Suprapubic skin (tissue), 4 donors: ENCODE measurements at regions not wholly inside any gene's neighbourhood (a gene's known extent, or its start where the extent isn't known, plus 50 kb on each side); places are given as distances from the start of the nearest gene placed in this dataset.

Experiments
- EP300 ChIP-seq: sonication (generic); formaldehyde crosslinking; IDR thresholded peaks from one replicate; pipeline ENCODE4 v1.6.1; 2017; ENCODE audit warnings: antibody characterized with exemption
- POLR2A ChIP-seq, 2 donors: fragments of 450-650 bp; IDR thresholded peaks; one replicate each; pipeline ENCODE4 v1.6.1; 2017; ENCODE audit warnings: antibody characterized with exemption in 2 of 2, mild to moderate bottlenecking in 2 of 2, moderate library complexity in 2 of 2
- POLR2AphosphoS5 ChIP-seq, 3 donors: sonication (generic); formaldehyde crosslinking; IDR thresholded peaks; one replicate each; pipeline ENCODE4 v1.6.1; 2017; ENCODE audit warnings: antibody characterized with exemption in 3 of 3
- TF ChIP-seq, protein P1 (sequence below), 2 donors: fragments of 200-600 bp in 1 of 2; fragments of 450-650 bp in 1 of 2; sonication (generic) in 1 of 2; IDR thresholded peaks; one replicate each; pipeline ENCODE4 v1.5.1; 2016 to 2019; ENCODE audit warnings: antibody characterized with exemption in 2 of 2, mild to moderate bottlenecking in 1 of 2, moderate library complexity in 1 of 2

DNA sequence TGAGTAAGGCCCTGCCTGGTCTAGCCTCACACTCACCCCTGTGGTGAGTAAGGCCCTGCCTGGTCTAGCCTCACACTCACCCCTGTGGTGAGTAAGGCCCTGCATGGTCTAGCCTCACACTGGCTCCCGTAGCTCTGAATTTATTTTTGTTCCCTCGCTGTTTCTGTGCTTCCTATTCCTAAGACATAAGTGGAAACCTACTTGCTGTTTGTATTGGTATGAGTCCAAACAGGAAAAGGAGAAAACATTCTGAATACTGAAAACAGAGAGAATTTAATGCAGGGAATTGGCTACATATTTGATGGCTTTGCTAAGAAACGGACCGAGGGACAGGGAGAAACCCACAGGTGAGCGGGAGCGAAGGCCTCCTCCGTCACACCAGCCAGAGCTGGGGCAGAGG, 267.8 kb downstream of the FOXL1 start:
- TF ChIP-seq, protein P1, sequence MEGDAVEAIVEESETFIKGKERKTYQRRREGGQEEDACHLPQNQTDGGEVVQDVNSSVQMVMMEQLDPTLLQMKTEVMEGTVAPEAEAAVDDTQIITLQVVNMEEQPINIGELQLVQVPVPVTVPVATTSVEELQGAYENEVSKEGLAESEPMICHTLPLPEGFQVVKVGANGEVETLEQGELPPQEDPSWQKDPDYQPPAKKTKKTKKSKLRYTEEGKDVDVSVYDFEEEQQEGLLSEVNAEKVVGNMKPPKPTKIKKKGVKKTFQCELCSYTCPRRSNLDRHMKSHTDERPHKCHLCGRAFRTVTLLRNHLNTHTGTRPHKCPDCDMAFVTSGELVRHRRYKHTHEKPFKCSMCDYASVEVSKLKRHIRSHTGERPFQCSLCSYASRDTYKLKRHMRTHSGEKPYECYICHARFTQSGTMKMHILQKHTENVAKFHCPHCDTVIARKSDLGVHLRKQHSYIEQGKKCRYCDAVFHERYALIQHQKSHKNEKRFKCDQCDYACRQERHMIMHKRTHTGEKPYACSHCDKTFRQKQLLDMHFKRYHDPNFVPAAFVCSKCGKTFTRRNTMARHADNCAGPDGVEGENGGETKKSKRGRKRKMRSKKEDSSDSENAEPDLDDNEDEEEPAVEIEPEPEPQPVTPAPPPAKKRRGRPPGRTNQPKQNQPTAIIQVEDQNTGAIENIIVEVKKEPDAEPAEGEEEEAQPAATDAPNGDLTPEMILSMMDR (IDR thresholded peaks at IDR 0.05) = no peak
- TF ChIP-seq POLR2AphosphoS5 (IDR thresholded peaks at IDR 0.05) = no peak
- TF ChIP-seq EP300 = no peak
- TF ChIP-seq POLR2A (IDR thresholded peaks at IDR 0.05) = no peak
